HG03520 (cell line): ENCODE measurements at regions not wholly inside any gene's neighbourhood (a gene's known extent, or its start where the extent isn't known, plus 50 kb on each side); places are given as distances from the start of the nearest gene placed in this dataset.

Experiments
- ATAC-seq: cut with Tn5 transposase; IDR thresholded peaks from one replicate; pipeline ENCODE4 v1.9.1; 2021; ENCODE audit warnings: mild to moderate bottlenecking, moderate library complexity; ENCODE audit not compliant: unreplicated experiment

GRCh38 chr2:145184741-145185651 lies 665.1 kb upstream of the ZEB2 start:
- no peak for ATAC-seq

GRCh38 chr2:145169285-145169684 lies 649.4 kb upstream of the ZEB2 start:
- ATAC-seq: no peak

GRCh38 chr2:145168091-145168490 lies 648.2 kb upstream of the ZEB2 start:
- ATAC-seq: no peak

- no peak for ATAC-seq
Observed at GRCh38 chr2:145166731-145167302, 646.9 kb upstream of the ZEB2 start.

- ATAC-seq: no peak
Observed at GRCh38 chr2:145161656-145162055, 641.7 kb upstream of the ZEB2 start.

- ATAC-seq: no peak
Observed at GRCh38 chr2:145160855-145161254, 640.9 kb upstream of the ZEB2 start.

- no peak for ATAC-seq
Observed at GRCh38 chr2:145159676-145160075, 639.8 kb upstream of the ZEB2 start.

- no peak for ATAC-seq
Observed at GRCh38 chr2:145157741-145158591, 638.0 kb upstream of the ZEB2 start.

GRCh38 chr2:145157036-145157675 lies 637.2 kb upstream of the ZEB2 start:
- no peak for ATAC-seq

- no peak for ATAC-seq
Observed at GRCh38 chr2:145156199-145156598, 636.3 kb upstream of the ZEB2 start.

- ATAC-seq: no peak
Observed at GRCh38 chr2:145155196-145155595, 635.3 kb upstream of the ZEB2 start.

GRCh38 chr2:145154731-145155130 lies 634.8 kb upstream of the ZEB2 start:
- no peak for ATAC-seq

- ATAC-seq: no peak
Observed at GRCh38 chr2:145146691-145147090, 626.8 kb upstream of the ZEB2 start.

- no peak for ATAC-seq
Observed at GRCh38 chr2:145144131-145144728, 624.3 kb upstream of the ZEB2 start.

- no peak for ATAC-seq
Observed at GRCh38 chr2:145141981-145142380, 622.1 kb upstream of the ZEB2 start.

GRCh38 chr2:145140658-145141057 lies 620.7 kb upstream of the ZEB2 start:
- no peak for ATAC-seq

GRCh38 chr2:145138626-145139025 lies 618.7 kb upstream of the ZEB2 start:
- no peak for ATAC-seq

GRCh38 chr2:145137901-145138300 lies 618.0 kb upstream of the ZEB2 start:
- no peak for ATAC-seq

- no peak for ATAC-seq
Observed at GRCh38 chr2:145137211-145137610, 617.3 kb upstream of the ZEB2 start.

- no peak for ATAC-seq
Observed at GRCh38 chr2:145136702-145137101, 616.8 kb upstream of the ZEB2 start.

GRCh38 chr2:145126146-145126545 lies 606.2 kb upstream of the ZEB2 start:
- no peak for ATAC-seq
